Activated CD8-positive, alpha-beta memory T cell treated with anti-CD3 and anti-CD28 coated beads, Interleukin-2, amount 50 U/mL, for 48 hours (primary cell): ENCODE measurements at regions not wholly inside any gene's neighbourhood (a gene's known extent, or its start where the extent isn't known, plus 50 kb on each side); places are given as distances from the start of the nearest gene placed in this dataset.
"Not testable (repeated sequence)": the region's sequence is repeated elsewhere in the genome, so short reads cannot be mapped to it uniquely, and the experiment has no call there.

Source experiments
- DNase-seq: peaks from one replicate; pipeline ENCODE4 v3.0.0-alpha.2; 2020

DNA sequence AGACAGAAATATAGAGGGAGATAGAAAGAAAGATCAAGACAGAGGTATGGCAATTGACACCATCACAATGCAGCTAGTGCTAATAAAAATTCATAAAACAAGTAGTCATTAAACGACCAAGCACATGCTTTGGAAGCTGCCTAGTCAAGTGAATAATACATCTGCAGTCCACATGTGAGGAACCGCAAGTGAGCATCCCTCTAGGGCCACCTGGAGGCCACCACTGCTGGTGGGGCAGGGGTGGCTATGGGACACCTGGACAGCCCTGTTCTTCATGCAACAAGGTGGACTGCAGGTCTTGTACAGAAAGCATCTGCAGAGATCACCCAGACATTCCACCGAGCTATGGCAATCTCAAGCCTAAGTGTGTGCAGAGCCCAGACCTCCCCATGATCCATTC, 451.1 kb upstream of the PFKP start:
- DNase-seq = no peak

DNA sequence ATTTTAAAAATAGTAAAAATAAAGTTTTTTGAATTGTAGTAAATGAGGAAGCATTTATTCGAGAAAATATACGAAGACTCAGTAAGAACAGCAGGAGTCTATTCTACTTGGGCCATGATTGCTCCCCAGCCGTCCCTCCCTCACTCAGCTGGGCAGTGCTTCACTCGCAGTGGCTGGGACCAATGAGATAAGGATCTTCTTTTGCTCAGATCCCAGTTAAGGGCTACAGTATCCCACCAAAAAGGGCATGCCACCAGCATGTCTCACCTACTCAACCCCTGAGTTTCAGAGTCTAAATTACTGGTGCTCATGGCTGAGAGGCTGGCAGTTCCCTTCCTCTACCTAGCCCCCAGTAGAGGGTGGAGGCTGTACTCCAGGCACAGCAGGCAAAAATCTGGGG, 455.7 kb upstream of the PFKP start:
- no peak for DNase-seq

DNA sequence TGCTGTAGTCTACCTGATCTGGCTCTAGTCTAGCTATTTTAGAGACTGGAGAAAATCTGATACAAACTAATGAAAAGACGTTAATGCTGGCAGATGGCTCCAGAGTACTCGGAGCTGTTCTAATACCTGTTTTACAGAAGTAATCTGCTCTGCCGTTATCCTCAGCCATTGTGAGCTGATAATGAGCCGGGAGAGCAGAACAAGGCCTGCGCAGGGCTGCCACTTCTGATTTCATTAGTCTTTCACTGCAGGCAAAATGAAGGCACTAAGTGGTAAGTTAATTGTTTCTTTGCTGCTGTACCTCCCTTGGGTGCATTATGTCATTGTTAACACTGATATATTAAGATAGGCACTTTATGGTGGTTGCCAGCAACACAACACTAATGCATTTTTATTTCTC, 456.4 kb upstream of the PFKP start:
- no peak for DNase-seq

DNA sequence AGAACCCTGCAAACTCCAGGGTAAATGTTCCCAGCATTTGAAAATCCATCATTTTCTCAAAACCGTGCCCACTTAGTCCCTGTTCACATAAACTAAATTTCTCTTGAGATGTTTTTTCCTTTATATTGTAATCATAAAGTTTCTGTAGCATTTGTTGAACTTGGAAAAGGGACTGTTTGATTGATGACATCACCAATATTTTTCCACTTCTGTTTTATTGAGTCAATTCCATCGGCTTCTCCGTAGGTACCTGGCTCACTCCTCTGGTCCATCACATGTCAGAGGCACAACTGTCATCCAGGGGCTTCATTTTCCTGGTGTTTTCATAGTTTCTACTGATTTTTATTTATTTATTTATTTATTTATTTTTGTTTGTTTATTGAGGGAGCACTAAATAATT, 462.5 kb upstream of the PFKP start:
- DNase-seq = no peak

DNA sequence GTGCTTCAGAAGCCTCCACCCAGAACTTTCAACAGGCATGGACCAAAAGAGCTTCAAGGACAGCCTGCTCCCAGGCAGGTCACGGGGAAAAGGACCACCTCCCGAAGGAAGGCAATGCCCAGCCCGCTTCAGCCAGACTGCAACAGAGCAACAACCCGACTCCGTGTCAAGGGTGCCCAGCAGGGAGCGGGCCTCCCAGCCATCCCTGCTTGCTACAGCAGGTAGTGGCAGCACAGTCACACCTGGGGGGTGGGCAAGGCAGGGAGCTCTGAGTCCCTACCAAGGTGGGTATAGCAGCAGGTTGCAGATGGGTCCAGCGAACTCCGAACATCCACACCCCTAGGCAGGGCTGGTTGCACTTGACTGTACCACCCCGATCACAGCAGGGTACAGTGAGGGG, 467.8 kb upstream of the PFKP start:
- no peak for DNase-seq

DNA sequence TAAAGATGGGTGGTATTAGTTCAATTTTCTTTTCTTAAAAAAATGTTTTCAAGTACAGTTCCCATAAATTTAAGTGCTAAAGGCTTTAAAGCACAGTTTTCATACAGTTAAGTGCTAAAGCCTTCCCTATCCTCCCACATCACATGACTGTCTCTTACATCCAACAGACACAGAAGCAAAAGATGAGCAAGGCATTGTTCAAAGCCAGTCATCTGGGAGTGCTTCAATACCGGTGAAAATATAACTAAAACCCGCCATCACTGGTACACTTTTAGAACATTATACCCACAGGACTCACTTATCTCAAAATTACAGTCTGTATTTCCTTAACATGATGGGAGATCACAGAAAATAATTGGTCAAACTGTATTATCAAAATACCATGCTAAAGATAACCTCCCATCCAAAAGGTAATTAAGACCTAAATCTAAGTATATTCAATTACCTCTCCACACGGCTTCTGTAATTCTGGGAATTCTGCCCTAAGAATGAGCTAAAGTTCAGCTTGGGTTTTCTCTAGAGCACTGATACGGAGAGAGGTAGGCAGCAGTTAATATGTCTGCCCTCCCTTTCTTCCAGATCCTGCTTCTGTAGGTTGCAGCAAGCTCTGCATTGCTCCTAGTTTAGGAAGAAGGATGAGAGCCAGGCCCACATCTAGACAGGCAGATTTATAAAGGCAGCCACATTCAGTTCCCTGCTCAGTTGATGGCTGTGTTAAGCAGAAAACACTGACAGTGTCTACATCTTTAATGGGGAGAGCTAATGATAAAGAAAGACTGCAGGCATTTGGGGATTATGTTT, 474.8 kb upstream of the PFKP start:
- no peak for DNase-seq

DNA sequence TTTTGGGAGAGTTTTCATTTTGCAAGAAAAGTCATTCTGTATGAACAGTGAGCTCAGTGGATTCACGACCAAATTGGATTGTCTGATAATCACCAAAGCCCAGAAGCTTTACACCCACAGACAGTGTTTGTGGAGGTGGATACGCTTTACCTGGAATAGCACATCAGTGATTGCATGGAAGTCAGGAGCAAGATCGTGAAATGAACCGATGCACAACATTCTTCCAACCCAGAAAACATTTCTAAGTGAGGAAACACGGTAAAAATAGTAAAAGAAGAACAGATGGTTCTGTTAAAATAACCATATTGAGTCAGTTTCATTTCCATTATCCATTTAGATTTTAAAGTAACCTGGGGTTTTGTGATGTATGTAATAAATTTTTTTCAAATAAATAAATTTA, 478.2 kb upstream of the PFKP start:
- no peak for DNase-seq

DNA sequence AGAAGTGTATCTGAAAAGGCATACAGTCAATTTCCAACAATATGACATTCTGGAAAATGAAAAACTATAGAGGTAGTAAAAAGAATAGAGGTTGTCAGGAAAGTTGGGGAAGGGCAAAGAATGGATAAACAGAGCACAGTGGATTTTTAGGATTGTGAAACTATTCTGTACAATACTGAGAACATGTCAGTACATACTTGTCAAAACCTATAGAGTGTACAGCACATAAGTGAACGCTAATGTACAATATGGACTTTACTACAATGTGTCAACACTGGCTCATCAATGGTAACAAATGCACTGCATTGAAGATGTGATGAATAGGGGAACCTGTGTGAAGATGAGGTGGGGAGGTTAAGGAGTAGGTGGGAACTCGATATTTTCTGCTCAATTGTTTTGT, 483.0 kb upstream of the PFKP start:
- no peak for DNase-seq

DNA sequence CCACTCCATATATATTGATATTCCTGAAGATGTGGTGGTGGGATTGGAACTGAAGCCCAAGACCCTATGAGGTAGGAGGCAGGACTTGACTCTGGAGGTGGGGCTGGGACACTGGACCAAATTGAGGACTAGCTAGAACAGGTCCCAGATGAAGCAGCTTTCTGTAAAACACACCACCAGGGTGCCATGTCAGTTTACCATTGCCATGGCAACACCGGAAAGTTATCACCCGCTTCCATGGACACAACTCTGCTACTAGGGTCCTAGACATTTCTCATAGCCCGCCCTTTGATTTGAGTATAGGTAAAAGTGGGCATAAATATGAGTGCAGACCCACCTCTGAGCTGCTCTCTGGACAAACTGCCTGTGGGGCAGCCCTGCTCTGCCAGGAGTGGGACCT, 490.5 kb upstream of the PFKP start:
- DNase-seq = no peak

DNA sequence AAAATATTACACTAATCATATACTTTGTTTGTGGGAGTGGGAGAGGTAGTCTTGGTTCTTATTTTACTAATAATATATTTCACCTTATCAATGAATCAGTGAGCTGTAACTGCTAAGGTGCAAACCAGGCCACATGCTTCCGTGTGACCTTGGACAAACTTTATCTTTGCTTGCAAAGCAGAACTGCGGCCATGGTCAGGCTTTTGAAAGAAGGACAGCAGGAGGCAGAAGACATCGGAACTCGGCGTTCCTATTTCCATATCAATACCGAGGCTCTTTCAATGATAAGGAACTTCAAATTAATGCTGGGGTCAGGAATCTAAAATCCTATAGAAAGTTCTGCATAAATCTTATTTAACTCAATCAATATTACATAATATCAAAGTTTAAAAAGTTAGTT, 491.9 kb upstream of the PFKP start:
- DNase-seq = no peak

DNA sequence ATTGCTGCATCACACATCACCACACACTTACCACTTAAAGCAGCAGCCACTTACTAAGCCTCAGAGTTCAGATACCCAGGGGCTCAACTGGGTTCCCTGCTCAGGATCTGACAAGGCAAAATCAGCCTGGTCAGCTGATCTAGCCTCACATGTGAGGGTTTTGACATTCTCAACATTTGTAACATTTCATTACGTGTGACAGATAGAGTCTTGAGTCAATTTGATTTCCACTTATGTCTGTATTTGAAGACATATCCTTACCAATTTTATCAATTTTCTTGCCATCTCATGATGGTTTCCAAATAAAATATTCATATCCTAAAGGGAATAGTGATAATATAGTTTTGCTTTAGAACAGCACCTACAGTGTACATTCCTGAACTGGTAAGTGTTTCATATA, 494.7 kb upstream of the PFKP start:
- no peak for DNase-seq

DNA sequence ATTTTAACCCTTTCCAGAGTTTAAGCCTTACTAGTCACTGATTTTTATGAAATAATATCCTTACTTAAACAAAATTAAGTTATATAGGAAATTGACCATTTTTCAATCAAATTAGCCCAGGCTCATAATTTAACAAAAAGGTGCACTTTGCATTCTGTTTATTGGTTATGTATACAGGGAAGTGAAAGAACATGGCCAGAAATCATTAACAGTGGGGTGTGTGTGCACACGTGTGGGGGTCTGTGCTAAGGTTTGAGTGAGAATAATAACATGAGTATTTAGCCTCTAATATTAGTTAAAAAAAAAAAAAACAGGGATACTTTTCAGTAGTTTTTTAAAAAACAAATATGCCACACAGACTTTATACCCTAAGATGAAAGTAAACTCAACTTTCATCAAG, 510.5 kb upstream of the PFKP start:
- DNase-seq = no peak

DNA sequence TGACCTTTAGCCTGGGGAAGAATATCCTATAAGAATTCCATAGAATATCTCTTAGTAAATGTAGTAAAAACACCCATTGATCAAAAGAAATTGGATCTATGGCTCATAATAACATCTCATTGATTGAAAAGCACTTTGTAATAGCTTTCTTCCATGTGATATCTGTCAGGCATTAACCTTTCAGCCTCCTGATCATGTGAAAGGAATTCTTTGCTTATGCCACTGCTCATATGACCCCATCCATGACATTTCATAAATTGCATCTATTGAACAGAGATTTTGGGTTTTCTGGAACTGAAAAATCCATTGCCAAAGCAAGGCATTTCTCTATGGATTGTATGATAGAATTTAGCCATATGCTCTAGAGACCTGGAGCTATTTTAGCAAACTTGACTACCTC, 519.3 kb upstream of the PFKP start:
- DNase-seq = no peak

DNA sequence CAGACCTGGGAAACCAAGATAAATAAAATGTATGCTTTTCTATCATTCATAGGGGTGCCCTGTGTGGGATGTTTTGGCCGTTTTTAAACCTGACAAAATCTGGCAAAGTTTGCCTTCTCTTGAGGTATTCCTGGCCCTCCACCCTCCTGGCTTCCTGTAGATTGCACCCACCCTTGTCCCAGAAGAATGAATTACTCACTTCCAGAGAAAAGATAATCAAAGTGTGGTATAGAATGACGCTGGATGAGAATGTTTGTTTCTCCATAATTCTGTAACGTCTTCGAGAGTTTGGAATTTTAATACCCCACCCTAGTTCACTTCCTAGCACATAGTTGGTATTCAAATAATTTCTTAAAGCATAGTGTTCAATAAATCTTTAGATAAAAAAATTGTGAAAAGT, 519.7 kb upstream of the PFKP start:
- DNase-seq = no peak

DNA sequence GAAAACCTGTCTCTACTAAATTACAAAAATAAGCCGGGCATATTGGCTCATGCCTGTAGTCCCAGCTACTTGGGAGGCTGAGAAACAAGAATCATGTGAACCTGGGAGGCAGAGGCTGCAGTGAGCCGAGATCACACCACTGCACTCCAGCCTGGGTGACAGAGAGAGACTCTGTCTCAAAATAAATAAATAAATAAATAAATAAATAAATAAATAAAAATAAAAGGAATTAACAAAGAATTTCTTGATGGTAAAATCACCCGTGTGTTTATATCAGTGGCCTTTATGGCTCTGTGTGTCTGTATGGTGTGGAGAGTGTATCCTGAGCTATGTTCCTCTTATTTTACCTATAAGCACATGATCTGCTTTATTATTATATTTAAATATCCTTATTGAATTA, 520.5 kb upstream of the PFKP start:
- not testable (repeated sequence) for DNase-seq

DNA sequence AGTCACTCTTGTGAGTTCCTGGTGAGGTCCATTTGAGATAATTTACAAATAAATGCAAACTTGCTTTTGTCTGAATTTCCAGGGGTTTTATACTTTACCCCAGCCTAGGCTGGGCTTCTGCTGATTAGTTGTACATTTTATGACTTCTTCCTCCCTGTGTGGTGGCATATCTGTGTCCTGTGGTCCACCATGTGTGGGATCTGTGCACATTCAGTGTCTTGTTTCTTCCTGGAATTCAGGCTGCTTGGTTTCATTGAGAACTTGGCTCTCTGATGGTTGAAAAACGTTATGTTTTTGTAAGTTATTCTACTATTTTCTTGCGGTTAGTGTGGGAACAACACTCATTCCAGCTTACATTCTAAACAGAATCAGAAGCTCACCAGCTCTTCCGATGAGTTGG, 523.4 kb upstream of the PFKP start:
- DNase-seq = no peak

DNA sequence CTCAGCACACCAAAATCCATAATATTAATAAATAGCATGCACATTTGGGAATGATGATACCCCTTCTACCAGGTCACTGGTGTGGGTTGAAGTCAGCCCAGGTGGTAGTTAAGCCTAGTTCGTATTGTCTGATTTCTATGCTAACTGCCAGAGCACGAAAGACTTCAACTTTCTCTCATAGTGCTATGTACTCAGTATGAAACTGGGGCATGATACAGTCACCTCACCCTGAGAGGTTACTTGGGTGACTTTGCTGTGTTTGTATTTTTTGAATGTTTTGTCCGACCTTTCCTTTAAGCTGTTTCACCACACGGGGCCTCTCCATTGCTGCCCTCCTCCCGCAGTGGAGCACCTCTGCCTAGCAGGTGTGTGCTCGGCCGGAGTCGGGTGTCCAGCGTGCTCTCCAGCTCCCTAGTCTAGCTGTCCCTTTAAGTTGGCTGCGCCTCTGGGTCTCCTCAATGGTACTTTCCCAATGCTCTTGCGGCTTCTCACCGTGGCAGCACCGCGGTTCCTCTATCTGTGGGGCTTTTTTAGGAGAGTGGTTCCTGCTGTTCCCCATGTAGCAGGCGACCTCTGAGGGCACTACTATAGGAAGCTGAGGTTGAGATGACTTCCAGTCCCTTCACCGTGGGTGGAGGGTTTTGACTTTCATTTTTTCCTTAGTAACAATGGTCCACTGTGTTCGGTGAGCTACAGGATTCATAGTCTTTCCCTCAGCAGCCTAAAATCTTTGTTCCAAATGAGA, 524.0 kb upstream of the PFKP start:
- DNase-seq = no peak

DNA sequence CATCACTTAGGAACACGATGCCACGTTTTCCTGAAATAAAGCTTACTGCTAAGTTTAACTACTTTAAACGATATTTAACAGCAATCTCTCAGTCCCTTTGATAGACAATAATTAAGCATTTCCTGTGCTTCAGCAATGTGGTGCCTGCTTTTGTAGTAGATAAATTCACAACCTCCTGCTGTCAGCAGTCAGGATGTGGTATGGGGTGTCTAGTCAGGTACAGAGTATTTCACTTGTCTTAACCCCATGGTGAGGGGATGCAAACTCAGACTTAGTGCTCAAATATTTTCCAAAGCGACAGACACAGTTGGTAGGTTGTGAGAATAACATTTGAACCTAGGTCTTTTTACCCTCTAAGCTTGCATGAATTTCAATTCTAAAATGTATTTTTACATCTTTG, 526.2 kb upstream of the PFKP start:
- no peak for DNase-seq

DNA sequence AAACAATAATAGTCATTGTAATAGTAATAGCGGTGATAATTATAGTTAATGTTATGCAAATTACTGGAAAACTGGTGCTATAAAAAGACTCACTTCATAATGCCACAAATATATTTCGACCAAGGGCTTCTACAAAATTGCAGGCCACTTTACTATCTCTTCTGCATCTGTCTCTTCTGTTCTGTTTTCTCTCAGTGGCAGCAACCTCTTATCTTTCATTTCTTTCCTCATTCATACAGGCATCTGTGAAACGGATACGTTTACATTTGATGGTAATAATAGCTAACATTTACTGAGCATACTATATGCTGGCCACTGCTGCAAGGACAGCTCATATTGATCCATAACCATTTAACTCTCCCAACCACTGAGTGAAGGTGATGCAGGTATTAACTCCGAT, 537.4 kb upstream of the PFKP start:
- DNase-seq = no peak

DNA sequence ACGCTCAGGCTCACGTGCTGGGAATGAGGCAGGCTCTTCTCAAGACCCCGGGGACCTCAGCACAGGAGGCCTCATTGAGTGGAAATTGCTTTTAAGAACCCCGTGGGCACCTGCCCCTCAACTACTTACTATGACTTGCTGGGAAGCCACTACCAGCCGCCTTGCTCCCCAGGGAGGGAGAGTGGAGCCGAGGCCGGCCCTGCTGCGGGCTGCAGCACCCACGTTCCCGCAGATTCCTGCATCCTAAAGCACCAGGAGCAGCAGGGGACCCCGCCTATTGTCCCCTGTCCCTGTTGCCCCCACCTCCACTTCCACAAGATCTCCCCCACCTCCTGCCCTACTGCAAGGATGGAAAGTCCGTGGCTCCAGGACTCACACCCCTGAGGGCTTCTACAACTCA, 541.6 kb upstream of the PFKP start:
- no peak for DNase-seq

DNA sequence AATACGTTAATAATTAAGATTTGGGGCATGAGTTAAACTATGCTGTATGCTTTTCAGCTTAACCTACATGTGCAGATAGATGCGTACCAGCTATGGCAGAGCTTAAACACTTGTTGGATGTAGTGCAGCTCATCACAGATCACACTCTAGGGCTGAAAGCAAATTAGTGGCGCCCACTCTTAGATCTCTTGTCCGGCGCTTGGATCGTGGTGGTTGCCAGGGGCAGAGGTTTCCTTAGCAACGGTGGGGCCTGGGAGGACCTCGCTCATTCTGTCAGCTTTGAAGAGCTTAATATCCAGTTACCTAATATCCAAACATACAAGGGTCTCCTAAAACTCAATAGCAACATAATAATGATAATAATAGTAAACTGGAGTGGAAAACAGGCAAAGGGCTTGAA, 548.2 kb upstream of the PFKP start:
- no peak for DNase-seq

DNA sequence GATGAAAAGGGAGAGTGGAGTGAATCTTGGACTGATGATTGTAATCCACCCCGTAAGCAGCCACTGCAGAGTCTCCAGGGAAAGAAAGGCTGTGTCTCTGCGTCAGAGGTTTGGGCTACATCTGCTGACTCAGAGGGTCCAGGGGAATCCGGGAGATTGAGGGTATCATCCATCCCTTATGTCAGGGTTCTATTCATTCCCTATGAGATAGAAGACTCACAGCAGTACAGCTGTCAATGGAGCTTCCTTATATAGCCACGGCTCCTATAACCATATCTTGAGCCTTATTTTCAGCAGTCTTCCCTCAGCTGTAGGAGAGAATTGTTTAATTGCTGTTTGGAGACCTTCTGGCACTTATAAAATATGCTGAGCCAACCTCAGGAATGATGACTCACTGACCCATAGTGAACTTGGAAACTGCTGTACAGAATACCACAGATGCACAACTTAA, 558.2 kb upstream of the PFKP start:
- DNase-seq = no peak

DNA sequence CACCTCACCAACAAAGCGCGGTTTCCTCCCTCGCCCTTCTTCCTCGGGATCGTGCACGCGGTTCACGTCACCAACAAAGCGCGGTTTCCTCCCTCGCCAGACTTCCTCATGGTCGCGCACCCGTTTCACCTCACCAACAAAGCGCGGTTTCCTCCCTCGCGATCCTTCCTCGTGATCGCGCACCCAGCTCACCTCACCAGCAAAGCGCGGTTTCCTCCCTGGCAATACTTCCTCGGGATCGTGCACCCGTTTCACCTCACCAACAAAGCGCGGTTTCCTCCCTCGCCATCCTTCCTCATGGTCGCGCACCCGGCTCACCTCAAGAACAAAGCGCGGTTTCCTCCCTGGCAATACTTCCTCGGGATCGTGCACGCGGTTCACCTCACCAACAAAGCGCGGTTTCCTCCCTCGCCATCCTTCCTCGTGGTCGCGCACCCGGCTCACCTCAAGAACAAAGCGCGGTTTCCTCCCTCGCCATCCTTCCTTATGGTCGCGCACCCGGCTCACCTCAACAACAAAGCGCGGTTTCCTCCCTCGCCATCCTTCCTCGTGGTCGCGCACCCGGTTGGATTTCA, 565.9 kb upstream of the PFKP start:
- not testable (repeated sequence) for DNase-seq

DNA sequence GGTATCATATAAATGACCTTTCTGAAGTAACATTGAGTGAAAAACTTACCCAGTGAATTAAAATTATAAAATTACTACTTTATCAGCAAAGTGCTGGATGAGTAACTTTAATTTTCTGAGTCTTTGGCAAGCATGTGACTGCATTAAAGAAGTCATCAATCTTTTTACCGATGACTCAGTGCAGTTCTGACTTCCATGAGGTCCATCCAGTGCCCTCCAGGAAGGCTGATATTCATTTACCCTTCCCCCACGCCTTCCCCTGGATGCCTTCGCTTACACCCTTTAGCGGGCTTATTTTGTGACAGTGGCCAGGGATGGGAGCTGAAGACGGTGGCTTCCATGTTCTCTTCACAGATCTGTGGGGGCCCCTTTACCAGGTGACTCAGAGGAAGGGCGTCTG, 572.9 kb upstream of the PFKP start:
- no peak for DNase-seq
